H9 (cell line): ENCODE measurements at regions not wholly inside any gene's neighbourhood (a gene's known extent, or its start where the extent isn't known, plus 50 kb on each side); places are given as distances from the start of the nearest gene placed in this dataset.

Source experiments
- DNase-seq: peaks from one replicate; pipeline ENCODE4 v3.0.0-alpha.2; 2017
- H2AFZ ChIP-seq: one replicate; pipeline ENCODE4 v1.6.1; 2013; ENCODE audit warnings: mild to moderate bottlenecking, low read length, control low read depth, moderate library complexity
- H2AK5ac ChIP-seq: 2 replicates; pipeline ENCODE4 v1.6.1; 2013; ENCODE audit warnings: low read length, control low read depth, mixed read lengths; ENCODE audit not compliant: insufficient read length
- H2BK120ac ChIP-seq: one replicate; pipeline ENCODE4 v1.6.1; 2013; ENCODE audit warnings: low read depth, mild to moderate bottlenecking, low read length, control low read depth, inconsistent platforms; ENCODE audit not compliant: poor library complexity, severe bottlenecking
- H2BK12ac ChIP-seq: 2 replicates; pipeline ENCODE4 v1.6.1; 2013; ENCODE audit warnings: low read length, control low read depth, mixed read lengths, low read depth; ENCODE audit not compliant: insufficient read length
- H2BK15ac ChIP-seq: 2 replicates; pipeline ENCODE4 v1.6.1; 2013; ENCODE audit warnings: low read depth, low read length, control low read depth
- H2BK20ac ChIP-seq: one replicate; pipeline ENCODE4 v1.6.1; 2013; ENCODE audit warnings: low read depth, mild to moderate bottlenecking, low read length, control low read depth, inconsistent platforms; ENCODE audit not compliant: poor library complexity, severe bottlenecking
- H2BK5ac ChIP-seq: 2 replicates; pipeline ENCODE4 v1.6.1; 2013; ENCODE audit warnings: low read length, control low read depth, mixed read lengths; ENCODE audit not compliant: insufficient read length
- H3K14ac ChIP-seq: 2 replicates; pipeline ENCODE4 v1.6.1; 2013; ENCODE audit warnings: low read length, control low read depth; ENCODE audit not compliant: insufficient read depth
- H3K18ac ChIP-seq: 2 replicates; pipeline ENCODE4 v1.6.1; 2013; ENCODE audit warnings: low read depth, mild to moderate bottlenecking, mixed read lengths, low read length, control low read depth; ENCODE audit not compliant: insufficient read length
- H3K23ac ChIP-seq: 2 replicates; pipeline ENCODE4 v1.6.1; 2013; ENCODE audit warnings: low read length, control low read depth, mixed read lengths, low read depth; ENCODE audit not compliant: insufficient read length
- H3K23me2 ChIP-seq: 2 replicates; pipeline ENCODE4 v1.6.1; 2013; ENCODE audit warnings: low read depth, mild to moderate bottlenecking, mixed read lengths, low read length, control low read depth; ENCODE audit not compliant: insufficient read length, poor library complexity, severe bottlenecking
- H3K27ac ChIP-seq: 2 replicates; pipeline ENCODE4 v1.5.1; 2013; ENCODE audit warnings: low read length, control low read depth, mixed read lengths, low read depth; ENCODE audit not compliant: insufficient read length
- H3K27me3 ChIP-seq: 2 replicates; pipeline ENCODE4 v1.6.1; 2013; ENCODE audit warnings: low read length, control low read depth, inconsistent platforms; ENCODE audit not compliant: insufficient read depth
- H3K4ac ChIP-seq: 2 replicates; pipeline ENCODE4 v1.6.1; 2013; ENCODE audit warnings: low read depth, mild to moderate bottlenecking, control low read depth, inconsistent platforms, low read length, moderate library complexity
- H3K4me1 ChIP-seq: 2 replicates; pipeline ENCODE4 v1.6.1; 2013; ENCODE audit warnings: low read length, control low read depth, inconsistent platforms; ENCODE audit not compliant: insufficient read depth
- H3K4me2 ChIP-seq: 2 replicates; pipeline ENCODE4 v1.6.1; 2013; ENCODE audit warnings: low read length, control low read depth, mixed read lengths; ENCODE audit not compliant: insufficient read length, insufficient read depth
- H3K56ac ChIP-seq: 2 replicates; pipeline ENCODE4 v1.6.1; 2013; ENCODE audit warnings: low read depth, mild to moderate bottlenecking, mixed read lengths, low read length, control low read depth; ENCODE audit not compliant: insufficient read length
- H3K79me1 ChIP-seq: 2 replicates; pipeline ENCODE4 v1.6.1; 2013; ENCODE audit warnings: low read depth, mild to moderate bottlenecking, moderate library complexity, low read length, control low read depth, inconsistent platforms; ENCODE audit not compliant: insufficient read depth, poor library complexity, severe bottlenecking
- H3K79me2 ChIP-seq: 2 replicates; pipeline ENCODE4 v1.6.1; 2013; ENCODE audit warnings: low read length, control low read depth, inconsistent platforms; ENCODE audit not compliant: insufficient read depth
- H3K9ac ChIP-seq: 2 replicates; pipeline ENCODE4 v1.6.1; 2013; ENCODE audit warnings: low read length, control low read depth, mixed read lengths; ENCODE audit not compliant: insufficient read length; ENCODE audit errors: extremely low read depth
- H3K9me3 ChIP-seq: one replicate; pipeline ENCODE4 v1.6.1; 2013; ENCODE audit warnings: low read depth, low read length, inconsistent platforms; ENCODE audit not compliant: control insufficient read depth
- H3T11ph ChIP-seq: one replicate; pipeline ENCODE4 v1.6.1; 2013; ENCODE audit warnings: mild to moderate bottlenecking, low read length, control low read depth, inconsistent platforms
- H4K20me1 ChIP-seq: one replicate; pipeline ENCODE4 v1.6.1; 2013; ENCODE audit not compliant: control insufficient read depth, insufficient read length, insufficient read depth
- H4K5ac ChIP-seq: 2 replicates; pipeline ENCODE4 v1.6.1; 2013; ENCODE audit warnings: low read depth, mild to moderate bottlenecking, mixed read lengths, low read length, control low read depth; ENCODE audit not compliant: insufficient read length
- H4K8ac ChIP-seq: replicated peaks from 2 replicates; pipeline ENCODE4 v1.6.1; 2013; ENCODE audit warnings: low read length, control low read depth, mixed read lengths, low read depth; ENCODE audit not compliant: insufficient read length
- H4K91ac ChIP-seq: 2 replicates; pipeline ENCODE4 v1.6.1; 2013; ENCODE audit warnings: low read depth, mild to moderate bottlenecking, moderate library complexity, mixed read lengths, low read length, control low read depth; ENCODE audit not compliant: insufficient read length
- H3K27ac Mint-ChIP-seq, 3 experiments: 2 replicates in 2 of 3; 3 replicates in 1 of 3; pipeline ENCODE4 v1.8.0; 2020 to 2021; ENCODE audit warnings: mixed read lengths in 3 of 3, mild to moderate bottlenecking in 1 of 3, moderate library complexity in 1 of 3
- H3K27me3 Mint-ChIP-seq: 2 replicates; pipeline ENCODE4 v1.8.0; 2021; ENCODE audit warnings: low read depth, mild to moderate bottlenecking, moderate library complexity, mixed read lengths
- H3K36me3 Mint-ChIP-seq, 3 experiments: 2 replicates in 2 of 3; 3 replicates in 1 of 3; pipeline ENCODE4 v1.8.0; 2020 to 2021; ENCODE audit warnings: low read depth in 3 of 3, mixed read lengths in 3 of 3; ENCODE audit not compliant: insufficient read depth in 1 of 3
- H3K4me1 Mint-ChIP-seq, 2 experiments: 2 replicates each; pipeline ENCODE4 v1.8.0; 2020; ENCODE audit warnings: mixed read lengths in 2 of 2
- H3K4me3 Mint-ChIP-seq, 2 experiments: 2 replicates in 1 of 2; 3 replicates in 1 of 2; pipeline ENCODE4 v1.8.0; 2020 to 2021; ENCODE audit warnings: mild to moderate bottlenecking in 2 of 2, mixed read lengths in 2 of 2, moderate library complexity in 1 of 2
- H3K9me3 Mint-ChIP-seq, 2 experiments: 2 replicates in 1 of 2; 3 replicates in 1 of 2; pipeline ENCODE4 v1.8.0; 2020; ENCODE audit warnings: mild to moderate bottlenecking in 2 of 2, mixed read lengths in 2 of 2, moderate library complexity in 1 of 2
- WGBS: extraction: QIAGEN DNeasy Blood & Tissue Kit; methylation state at CpG from one replicate; pipeline ENCODE4 v1.1.7; 2013; ENCODE audit warnings: missing lambda C conversion rate, low lambda C conversion rate, mixed read lengths; ENCODE audit not compliant: insufficient read length; ENCODE audit errors: extremely low coverage; 5-methylcytosine and 5-hydroxymethylcytosine counted together
- TF ChIP-seq, protein P1 (sequence below): fragments of 200-600 bp; sonication (generic); conservative IDR thresholded peaks from 3 replicates; pipeline ENCODE4 v1.8.0; 2021; ENCODE audit warnings: antibody characterized with exemption, mild to moderate bottlenecking

DNA sequence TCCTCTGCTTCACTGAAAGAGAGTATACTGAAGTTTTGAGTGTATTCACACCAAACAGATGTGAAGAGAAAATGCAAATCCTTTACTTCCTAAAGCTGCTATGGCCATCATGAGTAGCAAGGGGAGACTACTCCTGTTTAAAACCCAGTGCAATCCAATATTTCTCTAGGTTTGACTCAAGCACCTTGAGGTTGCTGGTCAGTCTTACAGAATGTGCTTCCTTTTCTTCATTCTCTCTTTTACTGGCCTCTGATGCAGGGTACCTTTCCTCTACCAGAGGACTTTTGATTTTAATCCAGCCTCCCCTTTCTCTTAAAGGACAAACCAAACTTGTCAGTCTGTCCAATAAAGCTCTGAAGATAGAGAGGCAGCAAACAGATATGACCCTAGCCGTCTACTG, 98.1 kb upstream of the TLE4 start:
- Histone ChIP-seq H2BK12ac (no peak overlapping the region), H2BK15ac (no peak overlapping the region), H3K9me3 (no peaks in the 10 kb centered on the region), H3K4me1 (no peaks in the 10 kb centered on the region), H4K8ac (no peak overlapping the region), H3K27me3 (no peaks in the 10 kb centered on the region), H3K18ac (no peak overlapping the region), H2AFZ (no peak overlapping the region), H3K27ac (no peak overlapping the region), H3K4ac (no peak overlapping the region), H3K23ac (no peak overlapping the region), H3K4me2 (no peak overlapping the region), H2BK5ac (no peak overlapping the region), H3K23me2 (no peaks in the 10 kb centered on the region), H3K9ac (no peak overlapping the region), H3K79me2 (no peaks in the 10 kb centered on the region), H2BK20ac (no peak overlapping the region), H3K79me1 (no peaks in the 10 kb centered on the region), H2BK120ac (no peak overlapping the region), H3T11ph (no peak overlapping the region), H2AK5ac (no peak overlapping the region), H4K5ac (no peak overlapping the region), H3K14ac (no peak overlapping the region), H4K20me1 (no peaks in the 10 kb centered on the region), H3K56ac (no peak overlapping the region), H4K91ac (no peak overlapping the region)
- Mint-ChIP-seq H3K27ac (no peak overlapping the region), H3K9me3 (0 out of 5 replicates have a peak, but pooled peaks cover 0 to 2% of the 10 kb centered on the region in 2 experiments), H3K27me3 (no peaks in the 10 kb centered on the region), H3K36me3 (peaks cover 0 to 7% (median 0%) of the 10 kb centered on the region in 3 experiments; a peak in 1 of 7 replicates), H3K4me3 (no peak overlapping the region), H3K4me1 (peaks cover 2 to 3% of the 10 kb centered on the region in 2 experiments; a peak in 1 of 4 replicates)
- no CpG with 5 or more reads among the region's 1 CpG for WGBS
- DNase-seq = no peak
- TF ChIP-seq, protein P1, sequence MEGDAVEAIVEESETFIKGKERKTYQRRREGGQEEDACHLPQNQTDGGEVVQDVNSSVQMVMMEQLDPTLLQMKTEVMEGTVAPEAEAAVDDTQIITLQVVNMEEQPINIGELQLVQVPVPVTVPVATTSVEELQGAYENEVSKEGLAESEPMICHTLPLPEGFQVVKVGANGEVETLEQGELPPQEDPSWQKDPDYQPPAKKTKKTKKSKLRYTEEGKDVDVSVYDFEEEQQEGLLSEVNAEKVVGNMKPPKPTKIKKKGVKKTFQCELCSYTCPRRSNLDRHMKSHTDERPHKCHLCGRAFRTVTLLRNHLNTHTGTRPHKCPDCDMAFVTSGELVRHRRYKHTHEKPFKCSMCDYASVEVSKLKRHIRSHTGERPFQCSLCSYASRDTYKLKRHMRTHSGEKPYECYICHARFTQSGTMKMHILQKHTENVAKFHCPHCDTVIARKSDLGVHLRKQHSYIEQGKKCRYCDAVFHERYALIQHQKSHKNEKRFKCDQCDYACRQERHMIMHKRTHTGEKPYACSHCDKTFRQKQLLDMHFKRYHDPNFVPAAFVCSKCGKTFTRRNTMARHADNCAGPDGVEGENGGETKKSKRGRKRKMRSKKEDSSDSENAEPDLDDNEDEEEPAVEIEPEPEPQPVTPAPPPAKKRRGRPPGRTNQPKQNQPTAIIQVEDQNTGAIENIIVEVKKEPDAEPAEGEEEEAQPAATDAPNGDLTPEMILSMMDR = no peak
